ENCODE measurements at regions not wholly inside any gene's neighbourhood (a gene's known extent, or its start where the extent isn't known, plus 50 kb on each side); places are given as distances from the start of the nearest gene placed in this dataset.

DNA sequence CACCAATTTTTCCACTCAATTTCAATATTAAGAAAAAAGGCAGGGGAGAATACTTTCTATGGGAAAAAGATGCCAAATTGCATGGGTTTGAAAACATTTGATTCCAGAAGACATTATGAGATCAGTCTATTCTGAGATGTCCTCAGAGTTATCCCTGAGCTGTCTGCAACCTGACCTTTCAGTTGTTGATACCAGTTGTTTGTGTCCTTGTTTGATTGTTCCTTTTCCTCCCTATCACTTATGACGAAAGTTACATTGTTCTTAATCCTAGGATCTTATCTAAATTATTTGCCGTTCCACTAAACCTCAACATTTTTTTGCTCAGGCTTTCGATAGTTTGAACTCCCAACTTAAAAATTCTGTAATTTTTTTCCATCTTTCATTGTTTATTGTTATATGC, 336.3 kb upstream of the NOVA1 start:
- TF ChIP-seq, protein P1, sequence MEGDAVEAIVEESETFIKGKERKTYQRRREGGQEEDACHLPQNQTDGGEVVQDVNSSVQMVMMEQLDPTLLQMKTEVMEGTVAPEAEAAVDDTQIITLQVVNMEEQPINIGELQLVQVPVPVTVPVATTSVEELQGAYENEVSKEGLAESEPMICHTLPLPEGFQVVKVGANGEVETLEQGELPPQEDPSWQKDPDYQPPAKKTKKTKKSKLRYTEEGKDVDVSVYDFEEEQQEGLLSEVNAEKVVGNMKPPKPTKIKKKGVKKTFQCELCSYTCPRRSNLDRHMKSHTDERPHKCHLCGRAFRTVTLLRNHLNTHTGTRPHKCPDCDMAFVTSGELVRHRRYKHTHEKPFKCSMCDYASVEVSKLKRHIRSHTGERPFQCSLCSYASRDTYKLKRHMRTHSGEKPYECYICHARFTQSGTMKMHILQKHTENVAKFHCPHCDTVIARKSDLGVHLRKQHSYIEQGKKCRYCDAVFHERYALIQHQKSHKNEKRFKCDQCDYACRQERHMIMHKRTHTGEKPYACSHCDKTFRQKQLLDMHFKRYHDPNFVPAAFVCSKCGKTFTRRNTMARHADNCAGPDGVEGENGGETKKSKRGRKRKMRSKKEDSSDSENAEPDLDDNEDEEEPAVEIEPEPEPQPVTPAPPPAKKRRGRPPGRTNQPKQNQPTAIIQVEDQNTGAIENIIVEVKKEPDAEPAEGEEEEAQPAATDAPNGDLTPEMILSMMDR (IDR thresholded peaks at IDR 0.05), result no peak
- TF ChIP-seq POLR2A (IDR thresholded peaks at IDR 0.05), result no peak

Data from thyroid gland (tissue), 4 donors.